ENCODE measurements at regions not wholly inside any gene's neighbourhood (a gene's known extent, or its start where the extent isn't known, plus 50 kb on each side); places are given as distances from the start of the nearest gene placed in this dataset.

DNA sequence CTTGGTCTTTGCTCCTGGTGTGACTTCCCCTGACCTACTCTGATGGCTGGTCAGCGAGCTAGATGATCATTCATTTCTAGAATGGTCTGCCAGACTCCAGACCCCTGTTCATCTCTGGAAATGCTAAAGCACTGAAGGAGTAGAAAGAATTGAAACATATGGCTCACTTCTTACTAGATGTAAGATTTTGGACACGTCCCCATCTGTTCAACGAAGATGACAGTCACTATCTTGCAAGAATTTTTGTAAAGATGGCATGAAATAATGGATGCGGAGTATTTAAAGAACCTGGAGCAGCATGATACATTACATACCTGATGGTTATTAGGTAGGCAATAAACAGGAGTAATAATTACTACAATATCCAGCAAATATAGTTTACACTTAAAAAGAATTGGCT is 252.7 kb upstream of the SDK2 start:
- H3K4me1 ChIP-seq (replicated peaks in 1 of 2), result peaks cover 16 to 30% of the 10 kb centered on the region in 2 donors
- WGBS, 10 experiments, result 7 to 100% (median 83%) methylated on average over 1 to 4 of the region's 4 CpGs; no CpG with 5 or more reads in 1 of the 10 experiments
- no peak for ATAC-seq (replicated peaks in 6 of 8)
- in situ Hi-C loops (cut with MboI; ENCODE audit: low pct_unique_long_range_greater_than_20kb in 2 of 9, low sequenced_read_pairs in 9 of 9, unreplicated experiment in 9 of 9), result loop anchor here in 1 of 9 experiments (25.0 kb wide), 1 partner anchor 110 kb away; no protein-coding TSS in a partner anchor
- no peak overlapping the region for H3K4me3 ChIP-seq
- no peak overlapping the region for H3K27ac ChIP-seq

DNA sequence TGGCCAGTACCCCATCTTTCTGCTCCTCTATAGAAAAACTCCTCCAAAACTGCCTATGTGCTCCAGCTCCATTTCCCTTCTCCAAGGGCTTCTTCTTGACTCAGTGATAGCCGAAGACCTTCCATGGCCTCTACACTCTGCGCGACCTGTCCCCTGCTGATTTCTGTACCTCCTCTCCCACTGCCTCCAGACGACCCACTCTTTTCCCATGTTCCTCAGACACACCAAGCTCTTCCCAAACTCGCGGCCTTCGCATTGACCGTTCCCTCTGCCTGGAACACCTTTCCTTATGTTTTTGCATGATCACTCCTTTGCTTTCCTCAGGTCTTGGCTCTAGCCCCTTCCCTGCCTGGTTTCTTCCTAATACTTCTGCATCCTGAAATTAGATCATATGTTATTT is 255.6 kb upstream of the SDK2 start:
- no peak for ATAC-seq (replicated peaks in 6 of 8)
- in situ Hi-C loops (cut with MboI; ENCODE audit: low pct_unique_long_range_greater_than_20kb in 2 of 9, low sequenced_read_pairs in 9 of 9, unreplicated experiment in 9 of 9), result loop anchor here in 1 of 9 experiments (25.0 kb wide), 1 partner anchor 113 kb away; no protein-coding TSS in a partner anchor

DNA sequence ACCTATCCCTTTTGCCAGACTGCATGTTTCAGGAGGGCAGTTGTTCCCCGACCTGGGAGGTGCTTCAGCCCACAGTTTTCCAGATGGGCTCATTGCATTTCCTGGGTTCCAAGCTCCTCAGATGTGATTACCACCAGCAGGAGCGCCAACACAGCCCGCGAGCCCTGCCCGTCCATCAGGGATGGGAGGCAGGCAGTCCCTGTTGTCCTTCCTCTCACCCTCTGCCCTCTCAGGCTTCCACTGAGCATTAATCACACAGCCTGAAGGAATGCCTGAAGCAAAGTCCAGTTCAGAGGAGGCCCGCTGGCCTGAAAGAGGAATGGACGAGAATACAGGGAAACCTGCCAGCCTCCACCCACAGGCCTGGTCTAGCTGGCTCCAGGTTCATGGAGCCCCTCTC is 256.3 kb upstream of the SDK2 start:
- no peak overlapping the region for H3K27ac ChIP-seq
- 43 to 100% (median 73%) methylated on average over 1 to 4 of the region's 7 CpGs; no CpG with 5 or more reads in 6 of the 10 experiments for WGBS, 10 experiments
- peaks cover 26 to 30% of the 10 kb centered on the region in 2 donors for H3K4me1 ChIP-seq (replicated peaks in 1 of 2)
- H3K4me3 ChIP-seq, result no peak overlapping the region
- peak in 1 of 8 experiments; percentile 21 for ATAC-seq (replicated peaks in 6 of 8)
- in situ Hi-C loops (cut with MboI; ENCODE audit: low pct_unique_long_range_greater_than_20kb in 2 of 9, low sequenced_read_pairs in 9 of 9, unreplicated experiment in 9 of 9), result no loop called here

More for the DNA sequence above, 255.6 kb upstream of the SDK2 start:
- H3K4me3 ChIP-seq, result no peak overlapping the region
- WGBS, 10 experiments, result 40 to 100% (median 86%) methylated on average over 1 to 8 of the region's 8 CpGs; no CpG with 5 or more reads in 3 of the 10 experiments
- no peak overlapping the region for H3K27ac ChIP-seq
- H3K4me1 ChIP-seq (replicated peaks in 1 of 2), result peaks cover 26 to 30% of the 10 kb centered on the region in 2 donors

DNA sequence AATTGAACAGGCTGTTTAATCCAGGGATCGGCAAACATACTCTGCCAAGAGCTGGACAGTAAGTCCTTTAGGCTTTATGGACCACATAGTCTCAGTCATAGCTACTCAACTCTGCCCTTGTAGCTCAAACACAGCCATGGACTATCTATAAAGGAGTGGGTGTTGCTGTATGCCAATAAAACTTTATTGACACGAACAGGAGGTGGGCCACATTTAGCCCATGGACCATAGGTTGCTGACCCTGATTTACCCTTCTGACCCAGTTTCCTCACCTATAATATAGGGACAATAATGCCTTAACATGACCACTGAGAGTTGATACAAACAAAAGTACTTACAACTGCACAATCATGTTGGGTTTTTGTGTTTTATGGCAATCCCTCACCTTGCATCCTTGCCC is 257.0 kb upstream of the SDK2 start:
- no peak overlapping the region for H3K27ac ChIP-seq
- 88 to 100% (median 88%) methylated on average over 1 to 2 of the region's 2 CpGs; no CpG with 5 or more reads in 7 of the 10 experiments for WGBS, 10 experiments
- no peak overlapping the region for H3K4me3 ChIP-seq
- no peak for ATAC-seq (replicated peaks in 6 of 8)
- H3K4me1 ChIP-seq (replicated peaks in 1 of 2), result peaks cover 26 to 30% of the 10 kb centered on the region in 2 donors
- in situ Hi-C loops (cut with MboI; ENCODE audit: low pct_unique_long_range_greater_than_20kb in 2 of 9, low sequenced_read_pairs in 9 of 9, unreplicated experiment in 9 of 9), result no loop called here

DNA sequence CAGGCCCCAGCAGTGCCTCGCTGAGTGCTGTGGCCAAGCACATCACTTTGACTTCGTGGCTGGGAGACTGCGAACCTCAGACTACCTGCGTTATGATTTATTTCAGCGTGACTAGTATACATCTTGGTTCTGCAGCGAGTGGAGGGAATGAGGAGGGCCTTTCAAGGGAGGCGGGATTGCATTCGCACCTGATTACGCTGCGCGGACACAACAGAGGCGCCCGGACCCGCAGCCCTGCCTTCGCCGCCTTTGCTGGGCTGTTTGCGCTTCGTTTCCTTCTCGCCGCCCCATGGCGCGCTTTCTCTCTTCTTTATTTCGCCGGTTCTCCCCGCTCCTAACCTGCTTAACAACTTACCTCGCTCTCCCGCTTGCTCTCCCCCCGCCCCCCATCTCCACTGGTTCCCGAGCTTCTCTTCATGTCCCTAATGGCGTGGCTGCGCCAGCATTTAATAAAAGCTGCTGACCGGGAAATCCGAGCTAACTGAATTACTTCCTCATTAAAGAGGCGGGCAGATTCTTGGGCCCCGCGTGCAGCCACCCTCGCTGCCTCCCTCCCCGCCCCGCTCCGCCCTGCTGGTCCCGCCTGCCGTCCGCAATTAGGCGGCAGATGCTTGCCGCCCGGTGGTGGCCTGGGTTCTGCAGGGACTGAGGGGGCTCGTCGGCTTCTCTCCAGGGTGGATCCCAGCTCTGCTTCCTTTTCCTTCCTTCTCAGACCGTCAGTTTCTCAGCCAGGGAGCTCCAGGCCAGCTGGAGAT is 257.6 kb upstream of the SDK2 start:
- ATAC-seq (replicated peaks in 6 of 8), result peak; percentile 57 to 96 (median 92)
- H3K4me3 ChIP-seq, result no peak overlapping the region

DNA sequence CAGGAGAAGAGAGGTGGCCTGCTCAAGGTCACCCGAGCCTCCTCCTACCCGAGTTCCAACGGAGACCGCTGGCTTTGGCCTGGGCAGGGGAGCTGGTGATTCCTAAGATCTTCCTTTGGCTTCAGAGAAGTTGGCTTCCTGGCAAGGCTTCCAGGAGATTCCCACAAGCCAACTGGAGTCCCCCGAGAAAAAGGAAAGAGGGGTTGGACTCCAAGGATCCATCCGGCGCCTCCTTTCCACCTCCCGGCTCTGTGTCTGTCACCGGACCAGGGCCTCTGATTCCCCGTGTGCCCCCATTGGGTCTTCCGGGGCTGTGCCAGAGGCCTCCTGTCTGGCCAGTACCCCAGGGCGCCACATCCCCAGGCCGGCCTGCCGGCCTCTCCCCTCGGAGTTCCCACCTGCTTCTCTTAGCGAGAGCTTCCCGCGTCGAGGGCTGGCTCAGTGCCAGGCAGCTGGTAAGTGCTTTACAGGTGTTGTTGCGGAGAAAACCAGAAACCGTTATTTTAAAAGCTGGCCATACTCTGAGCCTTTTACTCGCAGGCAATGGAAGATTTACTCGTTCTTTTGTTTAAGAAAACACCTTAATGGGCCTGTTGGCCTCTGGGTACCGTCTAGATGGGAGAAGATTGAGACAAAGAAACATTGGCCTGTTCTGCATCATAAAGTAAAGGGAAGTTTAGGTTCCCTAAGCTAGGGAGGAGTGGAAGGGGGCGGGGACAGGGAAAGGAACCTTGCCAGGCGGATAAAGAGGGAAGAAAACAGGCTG is 258.4 kb upstream of the SDK2 start:
- H3K4me3 ChIP-seq, result no peak overlapping the region
- H3K4me1 ChIP-seq (replicated peaks in 1 of 2), result peaks cover 26 to 35% of the 10 kb centered on the region in 2 donors
- no peak for ATAC-seq (replicated peaks in 6 of 8)
- 47 to 80% (median 56%) methylated on average over 1 to 12 of the region's 26 CpGs; no CpG with 5 or more reads in 3 of the 10 experiments for WGBS, 10 experiments
- peak overlapping the region in 1 of 2 donors; percentile 63 for H3K27ac ChIP-seq
- in situ Hi-C loops (cut with MboI; ENCODE audit: low pct_unique_long_range_greater_than_20kb in 2 of 9, low sequenced_read_pairs in 9 of 9, unreplicated experiment in 9 of 9), result no loop called here

More for the DNA sequence above, 257.6 kb upstream of the SDK2 start:
- WGBS, 10 experiments, result 26 to 81% (median 66%) methylated on average over 5 to 20 of the region's 49 CpGs; no CpG with 5 or more reads in 6 of the 10 experiments
- in situ Hi-C loops (cut with MboI; ENCODE audit: low pct_unique_long_range_greater_than_20kb in 2 of 9, low sequenced_read_pairs in 9 of 9, unreplicated experiment in 9 of 9), result no loop called here
- Histone ChIP-seq H3K4me1 (replicated peaks in 1 of 2) (peaks cover 24 to 29% of the 10 kb centered on the region in 2 donors), H3K27ac (peak overlapping the region in 1 of 2 donors; percentile 63)

DNA sequence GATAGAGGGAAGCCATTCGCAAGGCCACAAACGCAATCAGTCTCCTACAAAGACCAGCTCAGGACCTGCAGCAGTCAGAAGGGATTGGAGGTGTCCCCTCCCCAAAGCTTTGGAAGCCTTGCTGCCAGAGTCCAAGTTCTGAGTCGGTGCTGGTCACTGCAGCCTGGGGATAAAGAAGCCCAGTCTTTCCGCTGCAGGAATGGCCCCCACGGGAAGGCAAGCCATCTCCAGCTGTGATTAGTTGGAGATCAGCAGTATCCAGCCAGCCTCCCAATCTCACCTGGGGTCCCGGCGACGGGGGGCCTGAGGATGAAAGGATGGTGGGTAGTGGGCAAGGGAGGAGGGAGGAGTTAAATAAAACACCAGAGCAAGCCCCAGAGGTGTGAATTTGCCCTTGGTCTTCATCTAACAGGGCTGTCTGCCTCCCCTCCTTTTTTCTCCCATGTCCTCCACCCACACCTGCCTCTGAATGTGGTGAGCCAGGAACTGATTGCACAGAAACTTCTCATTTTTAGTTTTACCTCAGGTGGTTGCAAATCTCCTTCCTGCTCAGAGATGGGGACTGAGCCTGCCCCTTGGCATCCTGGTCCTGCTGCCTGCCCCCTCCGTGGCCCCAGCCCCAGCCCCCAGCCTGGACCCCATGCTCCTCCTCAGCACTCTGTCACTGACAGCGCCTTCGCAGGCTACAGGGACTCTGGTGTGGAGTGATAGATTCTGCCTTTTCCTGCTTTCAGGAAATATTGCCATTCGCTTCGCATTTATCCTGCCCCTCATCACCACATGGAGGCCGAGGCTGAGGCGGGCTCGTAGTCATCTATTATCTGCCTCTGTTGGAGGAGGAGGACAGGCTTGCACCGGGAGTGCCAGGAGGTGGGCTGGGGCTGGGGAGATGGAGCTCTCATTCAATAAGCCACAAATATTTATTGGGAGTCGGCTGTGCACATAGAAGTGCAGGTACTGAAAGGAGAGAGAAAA is 262.9 kb upstream of the SDK2 start:
- 2 to 100% (median 44%) methylated on average over 1 to 7 of the region's 18 CpGs; no CpG with 5 or more reads in 2 of the 10 experiments for WGBS, 10 experiments
- in situ Hi-C loops (cut with MboI; ENCODE audit: low pct_unique_long_range_greater_than_20kb in 2 of 9, low sequenced_read_pairs in 9 of 9, unreplicated experiment in 9 of 9), result no loop called here
- Histone ChIP-seq H3K27ac (peak overlapping the region in 1 of 2 donors; percentile 52), H3K4me3 (no peak overlapping the region), H3K4me1 (replicated peaks in 1 of 2) (peaks cover 28 to 33% of the 10 kb centered on the region in 2 donors)
- ATAC-seq (replicated peaks in 6 of 8), result peak in 5 of 8 experiments; percentile 89 to 97 (median 91)

DNA sequence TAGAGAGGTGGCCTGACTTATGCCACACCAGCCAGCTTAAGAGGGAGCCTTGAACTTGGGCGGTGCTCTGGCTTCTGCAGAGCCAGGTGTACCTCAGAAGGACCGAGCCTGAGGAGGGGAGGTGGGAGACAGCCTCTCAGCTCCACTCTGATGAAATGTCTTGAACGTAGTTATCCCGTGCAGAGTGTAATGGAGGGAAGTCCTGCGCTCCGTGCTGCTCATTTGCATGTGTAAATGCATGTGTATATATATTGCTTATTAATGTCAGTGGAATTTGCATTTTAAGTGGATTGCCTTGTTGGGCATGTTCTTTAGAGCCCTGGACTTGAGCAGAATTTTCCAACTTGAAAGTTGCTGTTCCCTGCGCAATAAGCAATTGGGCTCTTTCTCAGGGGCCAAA is 264.9 kb upstream of the SDK2 start:
- Histone ChIP-seq H3K4me1 (replicated peaks in 1 of 2) (peaks cover 22 to 23% of the 10 kb centered on the region in 2 donors), H3K27ac (no peak overlapping the region), H3K4me3 (no peak overlapping the region)
- 76 to 100% (median 83%) methylated on average over 2 to 7 of the region's 7 CpGs; no CpG with 5 or more reads in 2 of the 10 experiments for WGBS, 10 experiments
- ATAC-seq (replicated peaks in 6 of 8), result peak in 1 of 8 experiments; percentile 86
- in situ Hi-C loops (cut with MboI; ENCODE audit: low pct_unique_long_range_greater_than_20kb in 2 of 9, low sequenced_read_pairs in 9 of 9, unreplicated experiment in 9 of 9), result no loop called here

DNA sequence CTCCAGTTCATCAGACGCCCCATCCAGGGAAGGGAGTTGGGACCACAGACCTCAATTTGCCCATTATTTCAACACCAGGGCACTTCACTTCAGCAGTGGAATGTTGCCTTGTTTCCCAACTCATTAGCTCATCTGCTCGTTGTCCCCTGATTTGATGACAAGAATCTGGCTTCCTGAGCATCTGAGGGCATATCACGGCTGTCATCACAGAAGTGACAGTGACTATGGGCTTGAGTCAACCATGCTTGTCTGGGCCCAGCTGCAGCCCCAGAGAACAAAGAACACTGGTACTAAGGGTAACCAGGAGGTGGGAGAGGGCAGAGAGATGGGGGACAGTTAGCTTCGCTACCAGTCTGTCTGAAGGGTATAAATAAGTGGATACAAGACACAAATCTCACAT is 266.0 kb upstream of the SDK2 start:
- in situ Hi-C loops (cut with MboI; ENCODE audit: low pct_unique_long_range_greater_than_20kb in 2 of 9, low sequenced_read_pairs in 9 of 9, unreplicated experiment in 9 of 9), result no loop called here
- Histone ChIP-seq H3K4me3 (no peak overlapping the region), H3K4me1 (replicated peaks in 1 of 2) (peaks cover 22 to 23% of the 10 kb centered on the region in 2 donors), H3K27ac (no peak overlapping the region)
- no peak for ATAC-seq (replicated peaks in 6 of 8)
- WGBS, 10 experiments, result 0 to 100% (median 89%) methylated on average over 1 to 3 of the region's 4 CpGs; no CpG with 5 or more reads in 3 of the 10 experiments

DNA sequence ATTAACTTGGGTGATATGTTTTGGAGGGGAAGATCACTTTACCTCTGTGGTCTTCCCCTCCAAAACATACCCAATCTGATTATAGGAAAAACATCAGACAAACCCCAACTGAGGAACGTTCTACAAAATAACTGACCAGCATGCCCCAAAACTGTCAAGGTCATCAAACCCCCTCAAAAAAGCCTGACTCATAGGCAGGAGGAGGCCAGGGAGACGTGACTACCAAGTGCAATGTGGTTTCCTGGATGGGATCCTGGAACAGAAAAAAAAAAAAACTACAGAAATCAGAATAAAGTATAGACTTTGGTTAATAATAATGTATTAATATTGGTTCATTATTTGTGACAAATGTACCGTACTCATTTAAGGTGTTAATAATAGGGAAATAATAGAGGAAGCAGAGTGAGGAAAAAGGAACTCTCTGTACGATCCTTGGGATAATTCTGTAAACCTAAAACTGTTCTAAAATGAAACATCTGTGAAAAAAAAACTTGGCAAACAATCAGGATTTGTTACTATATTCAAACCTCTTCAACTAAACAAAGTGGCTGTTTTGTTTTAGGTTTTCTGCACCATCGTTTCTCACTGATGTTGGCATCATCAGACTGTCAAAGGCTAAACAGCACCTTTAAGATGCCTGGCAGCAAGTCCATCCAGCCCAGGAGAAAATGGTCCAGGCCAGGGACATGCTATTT is 266.7 kb upstream of the SDK2 start:
- 0 to 84% (median 56%) methylated on average over 2 to 5 of the region's 5 CpGs for WGBS, 10 experiments
- H3K4me1 ChIP-seq (replicated peaks in 1 of 2), result peaks cover 22 to 23% of the 10 kb centered on the region in 2 donors
- no peak for ATAC-seq (replicated peaks in 6 of 8)
- in situ Hi-C loops (cut with MboI; ENCODE audit: low pct_unique_long_range_greater_than_20kb in 2 of 9, low sequenced_read_pairs in 9 of 9, unreplicated experiment in 9 of 9), result no loop called here
- H3K4me3 ChIP-seq, result no peak overlapping the region
- no peak overlapping the region for H3K27ac ChIP-seq

DNA sequence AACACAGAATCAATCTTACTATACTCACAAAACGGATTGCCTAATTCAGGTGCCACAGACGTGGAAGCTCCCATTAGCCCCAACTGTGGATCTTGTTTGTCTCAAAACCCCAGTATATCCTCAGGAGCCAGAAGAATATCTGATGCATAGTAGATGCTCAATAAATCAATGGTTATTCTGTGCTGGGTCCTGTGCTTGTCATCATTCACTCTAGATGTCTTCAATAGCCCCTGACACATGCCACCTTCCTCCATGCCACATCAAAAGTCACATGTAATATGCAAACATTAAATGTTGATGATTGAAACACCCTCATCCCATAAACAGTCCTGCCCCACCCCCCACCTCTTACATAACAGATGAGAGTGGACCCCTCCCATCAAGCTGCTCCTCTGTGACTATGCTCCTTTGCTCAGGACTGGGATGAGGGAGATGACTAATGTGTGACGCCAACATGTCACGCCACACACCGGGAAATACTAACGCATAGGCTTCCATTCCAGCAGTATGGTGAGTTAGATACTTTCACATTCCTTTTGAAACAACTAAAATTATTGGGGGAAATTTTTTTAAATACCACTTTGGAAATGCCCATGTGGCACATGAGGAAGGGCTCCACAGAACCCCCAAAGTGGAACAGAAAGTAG is 267.6 kb upstream of the SDK2 start:
- peak in 1 of 8 experiments; percentile 36 for ATAC-seq (replicated peaks in 6 of 8)
- peaks cover 20 to 21% of the 10 kb centered on the region in 2 donors for H3K4me1 ChIP-seq (replicated peaks in 1 of 2)
- no peak overlapping the region for H3K4me3 ChIP-seq
- no peak overlapping the region for H3K27ac ChIP-seq
- WGBS, 10 experiments, result 55 to 100% (median 87%) methylated on average over 2 to 5 of the region's 6 CpGs; no CpG with 5 or more reads in 4 of the 10 experiments
- in situ Hi-C loops (cut with MboI; ENCODE audit: low pct_unique_long_range_greater_than_20kb in 2 of 9, low sequenced_read_pairs in 9 of 9, unreplicated experiment in 9 of 9), result no loop called here

Measured in motor neuron (in vitro differentiated cells).